DMS53 treated with DMSO at 0.1 percent for 48 hours (cell line): ENCODE measurements at regions not wholly inside any gene's neighbourhood (a gene's known extent, or its start where the extent isn't known, plus 50 kb on each side); places are given as distances from the start of the nearest gene placed in this dataset.
A peak's percentile ranks its signal among the peaks of the same experiment; 100 is the strongest.

Source experiments
- DNase-seq: peaks from one replicate; lab custom pipeline; 2025; ENCODE audit not compliant: unreplicated experiment; lab: John Stamatoyannopoulos, UW

- no peak for DNase-seq
Observed at GRCh38 chr6:169843110-169843509, 91.7 kb downstream of the ERMARD start.

- DNase-seq = no peak
Observed at GRCh38 chr6:169841907-169842606, 90.6 kb downstream of the ERMARD start.

DNA sequence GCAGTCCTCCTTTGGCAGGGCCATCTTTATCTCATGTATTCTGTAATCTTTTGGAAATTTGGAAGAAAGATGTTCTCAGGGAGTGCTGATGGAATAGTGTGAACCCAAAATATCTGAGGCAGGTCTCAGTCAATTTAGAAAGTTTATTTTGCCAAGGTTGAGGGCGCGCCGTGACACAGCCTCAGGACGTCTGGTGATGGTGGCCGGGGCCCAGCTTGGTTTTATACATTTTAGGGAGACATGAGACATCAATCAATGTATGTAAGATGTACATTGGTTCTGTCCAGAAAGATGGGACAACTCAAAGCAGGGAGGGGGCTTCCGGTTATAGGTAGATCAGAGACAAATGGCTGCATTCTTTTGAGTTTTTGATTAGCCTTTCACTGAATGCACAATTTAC is 89.8 kb downstream of the ERMARD start:
- DNase-seq = no peak

DNA sequence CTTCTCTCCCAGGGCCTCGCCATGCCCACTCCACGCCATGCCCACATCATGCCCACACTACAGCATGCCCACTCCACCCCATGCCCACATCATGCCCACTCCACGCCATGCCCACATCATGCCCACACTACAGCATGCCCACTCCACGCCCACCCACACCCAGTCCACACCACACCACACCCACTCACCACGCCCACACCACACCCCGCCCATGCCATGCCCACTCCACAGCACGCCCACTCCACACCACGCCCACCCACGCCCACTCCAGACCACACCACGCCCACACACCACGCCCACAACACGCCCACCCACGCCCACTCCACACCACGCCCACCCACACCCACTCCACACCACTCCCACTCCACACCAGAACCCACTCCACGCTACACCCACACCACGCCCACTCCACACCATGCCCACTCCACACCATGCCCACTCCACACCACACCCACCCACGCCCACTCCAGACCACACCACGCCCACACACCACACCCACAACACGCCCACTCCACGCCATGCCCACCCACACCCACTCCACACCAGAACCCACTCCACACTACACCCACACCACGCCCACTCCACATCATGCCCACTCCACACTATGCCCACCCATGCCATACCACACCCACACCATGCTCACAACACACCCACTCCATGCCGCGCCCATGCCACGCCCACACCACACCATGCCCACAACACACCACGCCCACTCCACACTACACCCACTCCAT is 88.6 kb downstream of the ERMARD start:
- DNase-seq = no peak

DNA sequence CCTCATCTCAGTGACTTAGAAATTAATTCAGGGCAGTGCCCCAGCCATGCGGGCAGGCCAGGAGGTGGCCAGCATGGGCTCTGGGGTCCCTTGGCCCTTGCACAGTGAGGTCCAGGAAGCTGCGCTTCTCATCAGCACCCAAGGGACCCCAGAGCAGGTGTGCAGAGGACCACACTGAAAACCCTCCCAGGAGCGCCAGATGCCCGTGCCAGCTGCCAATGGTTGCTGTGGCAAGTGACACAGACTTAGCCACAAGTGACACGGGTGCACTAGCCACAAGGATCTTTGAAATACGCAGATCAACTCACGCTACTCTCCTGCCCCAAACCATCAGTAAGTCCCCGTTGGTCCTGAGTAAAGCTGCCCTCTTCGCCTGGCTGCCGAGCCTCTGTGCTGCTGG is 88.1 kb downstream of the ERMARD start:
- no peak for DNase-seq

- no peak for DNase-seq
Observed at GRCh38 chr6:169839029-169839481, 87.6 kb downstream of the ERMARD start.

DNA sequence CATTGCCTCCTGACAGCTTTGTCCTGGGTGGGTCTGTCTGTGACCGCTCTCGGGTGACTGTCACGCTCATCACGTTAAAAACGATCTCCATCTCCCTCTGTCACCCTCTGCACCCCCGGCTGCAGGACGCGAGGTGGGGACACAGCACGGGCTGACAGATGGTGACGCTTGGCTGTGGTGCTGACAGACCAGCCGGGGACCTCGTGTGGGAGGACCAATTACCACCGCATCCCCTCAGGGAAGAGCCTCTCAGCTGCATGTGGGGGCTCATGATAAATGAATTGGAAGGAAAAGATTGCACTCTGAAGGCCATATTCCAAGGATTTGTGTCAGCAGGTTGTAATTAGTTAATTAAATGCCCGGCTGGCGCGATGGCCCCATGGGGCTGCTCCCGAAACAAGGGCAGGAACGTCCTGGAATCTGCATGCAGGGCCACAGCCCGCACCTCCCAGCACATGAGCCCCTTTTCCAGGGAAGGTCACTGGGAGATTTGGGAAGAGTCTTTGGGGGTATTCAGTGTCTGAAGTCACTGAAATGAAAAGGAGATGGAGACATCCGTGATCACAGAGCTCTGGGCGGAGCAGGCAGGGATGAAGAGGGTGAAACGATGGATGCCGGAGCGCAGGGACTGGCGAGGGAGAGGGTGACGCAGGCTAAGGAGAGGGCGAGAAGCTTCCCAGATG is 87.1 kb downstream of the ERMARD start:
- DNase-seq = no peak

GRCh38 chr6:169837529-169838250 is 86.3 kb downstream of the ERMARD start:
- DNase-seq = no peak

DNA sequence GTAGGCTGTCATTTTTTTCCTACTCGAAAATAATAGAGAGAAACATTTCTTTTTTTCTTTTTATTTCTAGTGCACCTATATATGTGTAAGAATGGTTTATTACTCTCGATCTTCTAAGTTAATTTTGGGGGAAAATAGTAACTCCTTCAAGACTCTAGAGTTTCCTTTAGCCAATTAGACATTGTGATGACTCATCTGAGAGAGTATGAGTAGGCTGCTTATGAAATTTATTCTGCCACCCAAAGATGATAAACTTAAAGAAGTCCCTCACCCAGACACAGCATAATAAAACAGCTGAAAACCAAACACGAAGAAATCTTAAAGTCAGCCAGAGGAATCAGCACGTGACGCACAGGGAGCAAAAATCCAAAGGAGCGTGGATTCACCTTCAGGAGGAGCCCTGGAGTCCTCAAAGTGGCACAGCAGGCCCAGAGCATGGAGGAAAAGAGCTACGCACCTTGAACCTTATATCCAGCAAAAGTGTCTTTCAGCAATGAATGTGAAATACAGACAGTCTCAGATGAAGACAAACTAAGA is 81.9 kb downstream of the ERMARD start:
- no peak for DNase-seq

DNA sequence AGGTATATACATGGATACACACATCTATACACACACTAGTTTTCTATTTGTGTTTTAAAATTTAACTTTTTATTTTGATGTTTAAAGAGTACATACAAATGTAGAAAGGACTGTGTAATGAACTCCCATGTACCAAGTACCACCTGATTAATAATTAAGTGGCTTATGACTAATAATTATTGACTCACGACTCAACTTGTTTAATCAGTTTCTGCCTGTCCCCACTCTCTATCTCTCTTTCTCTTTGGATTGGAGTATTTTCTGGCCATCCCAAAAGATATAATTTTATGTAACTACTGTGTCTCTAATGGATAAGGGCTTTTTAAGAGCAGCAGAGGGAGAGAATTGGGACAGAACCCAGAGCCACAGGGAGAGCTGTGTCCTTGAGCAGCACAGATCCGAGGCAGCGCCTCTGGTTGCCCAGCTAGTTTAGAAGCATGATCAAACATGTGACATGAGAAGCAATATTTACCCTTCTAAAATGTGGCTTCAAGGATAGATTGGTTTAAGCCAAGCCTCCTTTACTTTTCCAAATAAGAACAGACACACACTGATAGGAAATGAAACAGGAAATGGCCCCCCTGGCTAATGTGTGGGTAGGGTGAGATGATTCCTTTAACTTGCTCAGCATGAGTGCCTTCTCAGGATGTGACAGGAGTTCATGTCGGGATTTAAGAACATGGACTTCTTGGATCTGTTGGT is 81.0 kb downstream of the ERMARD start:
- no peak for DNase-seq

GRCh38 chr6:169831450-169832246 is 80.2 kb downstream of the ERMARD start:
- DNase-seq = peak; percentile 57
